ENCODE measurements at regions not wholly inside any gene's neighbourhood (a gene's known extent, or its start where the extent isn't known, plus 50 kb on each side); places are given as distances from the start of the nearest gene placed in this dataset.

DNA sequence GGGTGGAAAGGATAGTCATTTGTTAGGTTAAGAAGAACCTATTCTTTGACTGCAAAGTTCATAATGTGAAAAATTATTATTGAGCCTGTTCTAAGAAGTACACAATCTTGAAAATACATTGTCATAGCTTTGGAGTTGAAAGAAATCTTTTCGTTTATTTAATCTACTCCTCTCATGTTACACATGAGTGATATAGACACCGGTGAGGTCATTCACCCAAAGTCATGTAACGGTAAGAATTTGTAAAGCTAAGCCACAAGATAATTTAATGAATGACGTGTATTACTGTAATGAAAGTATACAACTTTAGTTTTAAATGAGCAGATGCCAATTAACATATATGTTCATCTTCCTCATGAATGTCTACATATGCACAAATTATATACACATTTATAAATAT lies 284.1 kb upstream of the PDE4D start:
- DNase-seq = peak; percentile 39

DNA sequence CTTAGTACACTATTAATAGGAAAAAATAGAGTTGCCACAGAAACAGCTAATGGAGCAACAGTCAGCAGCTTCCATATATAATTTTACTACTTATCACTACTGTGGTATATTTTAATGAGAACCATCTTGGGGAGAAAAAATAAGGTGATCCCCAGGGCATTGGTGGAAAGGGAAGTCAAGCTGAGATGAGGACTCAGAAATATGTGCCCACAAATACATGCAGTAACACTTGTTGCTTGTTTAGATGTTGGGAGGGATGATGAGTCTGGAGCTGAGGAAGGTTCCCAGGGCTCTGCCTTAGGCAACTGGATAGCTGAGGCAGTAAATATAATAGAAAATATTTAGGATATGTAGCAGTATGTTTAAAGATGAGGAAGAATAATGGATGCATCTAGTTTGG lies 280.1 kb upstream of the PDE4D start:
- DNase-seq = no peak

DNA sequence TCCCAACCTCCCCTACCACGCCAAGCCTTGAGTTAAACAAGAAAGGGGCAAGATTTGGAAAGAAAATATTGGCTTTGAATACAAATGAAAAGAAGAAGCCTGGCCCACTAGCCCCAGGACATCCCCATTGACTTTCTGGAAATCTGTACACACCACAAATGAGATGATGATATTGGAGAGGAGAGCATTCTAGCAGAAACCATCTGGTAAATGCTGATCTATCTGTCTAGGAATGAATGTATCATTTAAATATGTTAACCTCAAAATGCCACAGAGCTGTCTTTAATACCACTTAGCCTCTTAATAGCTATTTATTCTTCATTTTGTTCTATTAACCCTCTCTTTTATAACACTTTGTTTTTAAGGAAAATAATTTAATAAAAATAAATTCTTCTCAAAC lies 270.2 kb upstream of the PDE4D start:
- DNase-seq = peak; percentile 83

DNA sequence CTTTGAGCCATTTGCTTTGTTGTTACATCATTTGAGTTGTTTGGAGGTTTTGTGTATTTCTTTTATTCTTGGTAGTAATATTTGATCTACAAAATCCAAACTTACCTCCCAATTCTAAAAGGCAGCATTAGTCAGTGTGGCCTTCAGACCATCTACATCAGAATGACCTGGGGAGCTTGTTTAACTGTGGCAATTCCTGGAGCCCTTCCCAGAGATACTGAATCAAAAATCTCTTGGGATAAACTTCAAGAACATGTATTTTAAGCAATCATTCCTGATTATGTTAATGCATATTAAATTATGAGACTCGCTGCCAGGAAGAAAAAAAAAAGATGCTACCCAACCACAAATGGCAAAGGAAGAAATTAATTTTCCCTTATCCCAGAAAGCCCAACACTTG lies 268.9 kb upstream of the PDE4D start:
- DNase-seq = peak; percentile 30

DNA sequence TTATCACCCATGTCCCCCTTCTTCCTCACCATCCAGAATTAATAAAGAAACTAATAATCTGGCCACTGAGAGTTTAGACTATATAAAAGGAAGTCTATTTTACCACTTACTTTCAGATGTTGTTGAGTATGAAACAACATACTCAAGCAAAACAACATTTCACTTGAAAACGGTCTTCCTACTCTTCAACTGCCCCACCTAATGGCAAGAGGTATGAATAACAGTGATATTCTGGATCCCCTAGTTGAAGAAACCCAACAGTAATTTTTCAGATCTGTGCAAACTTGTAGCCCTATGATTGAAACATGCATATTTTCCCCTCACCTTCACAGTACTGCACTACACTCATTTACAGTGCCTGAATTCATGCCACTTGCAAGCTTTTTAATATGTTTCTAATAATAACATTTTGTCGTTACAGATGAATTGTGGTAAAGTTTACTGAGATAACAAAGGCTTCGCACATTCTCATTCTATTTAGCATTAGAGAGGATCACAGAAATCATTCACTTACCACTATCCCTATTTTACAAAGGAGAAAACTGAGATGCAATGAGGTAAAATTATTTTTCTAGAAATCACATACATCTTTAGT lies 267.9 kb upstream of the PDE4D start:
- peak; percentile 35 for DNase-seq

DNA sequence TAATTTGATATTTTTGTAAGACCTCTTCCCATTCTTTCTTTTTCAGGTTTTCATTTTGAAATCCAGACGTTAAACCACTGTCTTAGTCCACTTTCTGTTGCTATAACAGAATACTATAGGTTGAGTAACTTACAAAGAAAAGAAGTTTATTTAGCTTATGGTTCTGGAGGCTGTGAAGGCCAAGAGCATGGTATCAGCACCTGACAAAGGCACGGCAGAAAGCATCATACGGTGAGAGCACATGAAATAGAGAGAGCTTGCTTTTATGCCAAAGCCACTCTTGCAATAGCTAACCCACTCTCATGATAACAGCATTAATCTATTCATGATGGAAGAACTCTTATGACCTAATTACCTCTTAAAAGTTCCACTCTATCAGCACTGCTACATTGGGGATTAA lies 255.6 kb upstream of the PDE4D start:
- no peak for DNase-seq

DNA sequence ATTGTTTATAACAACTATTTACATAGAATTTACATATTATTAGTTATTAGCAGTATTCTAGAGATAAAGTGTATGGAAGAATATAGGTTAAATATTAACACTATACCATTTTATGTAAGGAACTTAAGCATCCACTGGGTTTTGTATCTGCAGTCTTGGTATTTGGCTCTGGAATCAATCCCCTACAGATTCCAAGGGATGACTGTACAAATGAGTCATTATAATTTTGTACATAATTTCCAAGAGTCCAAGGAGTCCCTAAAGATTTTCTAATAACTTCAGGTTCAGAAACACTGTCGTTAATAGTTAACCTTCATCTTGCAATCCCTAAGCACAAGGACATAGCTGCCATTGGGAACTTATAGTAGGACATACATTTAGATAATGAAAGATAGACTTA lies 254.8 kb upstream of the PDE4D start:
- DNase-seq = peak; percentile 73

DNA sequence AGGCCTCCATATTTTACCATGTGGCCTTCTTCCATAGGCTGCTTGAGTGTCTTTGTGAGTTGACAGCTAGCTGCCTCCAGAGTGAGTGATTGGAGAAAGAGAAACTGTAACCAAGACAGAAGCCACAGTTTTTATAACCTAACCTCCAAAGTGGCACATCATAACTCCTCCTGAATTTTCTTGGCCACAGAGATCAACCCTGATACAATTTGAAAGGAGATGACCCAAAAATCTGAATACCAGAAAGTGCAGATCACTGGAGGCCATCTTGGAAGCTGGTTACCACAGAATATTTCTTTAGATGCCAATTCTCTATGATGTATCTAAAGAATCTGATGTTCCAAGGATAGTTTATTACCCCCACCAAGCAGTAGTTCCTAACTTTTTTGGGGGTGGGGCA lies 254.3 kb upstream of the PDE4D start:
- DNase-seq = peak; percentile 48

DNA sequence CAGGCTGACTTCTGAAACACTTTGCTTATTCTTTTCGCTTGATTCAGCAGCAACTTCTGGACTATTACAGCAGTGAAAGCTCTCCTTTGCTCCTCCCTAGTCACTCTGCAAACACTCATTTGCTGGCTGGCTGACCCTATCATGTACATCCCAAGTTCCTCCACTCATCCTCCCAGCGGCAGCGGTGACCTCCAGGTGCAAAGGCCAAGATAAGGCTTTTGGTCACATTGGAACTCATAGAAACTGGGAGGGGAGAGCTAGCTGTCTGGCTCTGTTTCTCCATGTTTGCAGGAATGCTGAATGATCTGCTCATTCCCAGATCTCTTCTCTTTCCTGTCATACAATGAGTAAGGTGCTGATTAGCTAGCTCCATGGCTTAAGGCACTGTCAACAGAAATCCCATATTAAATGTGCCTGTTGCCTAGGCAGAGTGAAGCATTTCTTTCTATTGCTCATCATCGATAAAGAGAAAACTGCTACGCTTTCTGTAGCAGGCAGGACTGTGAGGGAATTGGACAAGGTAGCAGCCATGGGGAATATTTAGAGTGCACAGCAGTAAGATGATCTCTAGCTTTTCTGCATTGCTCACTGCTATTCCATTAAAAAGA lies 250.5 kb upstream of the PDE4D start:
- DNase-seq = no peak

DNA sequence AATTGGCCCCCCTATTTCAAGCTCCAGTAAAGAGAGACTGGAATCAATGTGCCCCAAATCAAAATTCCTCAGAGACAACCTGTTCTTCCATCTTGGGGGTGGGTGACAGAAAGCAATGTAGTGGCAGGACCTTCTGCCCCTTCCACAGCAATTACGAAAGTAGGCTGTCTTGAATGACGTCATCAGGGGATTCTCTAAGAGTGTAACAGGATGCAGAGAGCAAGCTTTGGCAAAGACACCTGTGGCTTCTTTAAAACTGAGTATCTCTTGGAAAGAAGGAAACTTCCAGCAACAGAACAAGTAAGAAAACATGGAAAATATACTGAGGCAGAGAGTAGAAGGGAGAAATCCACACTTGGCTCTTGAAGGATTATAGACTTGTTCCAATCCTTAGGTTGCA lies 247.6 kb upstream of the PDE4D start:
- DNase-seq = no peak

DNA sequence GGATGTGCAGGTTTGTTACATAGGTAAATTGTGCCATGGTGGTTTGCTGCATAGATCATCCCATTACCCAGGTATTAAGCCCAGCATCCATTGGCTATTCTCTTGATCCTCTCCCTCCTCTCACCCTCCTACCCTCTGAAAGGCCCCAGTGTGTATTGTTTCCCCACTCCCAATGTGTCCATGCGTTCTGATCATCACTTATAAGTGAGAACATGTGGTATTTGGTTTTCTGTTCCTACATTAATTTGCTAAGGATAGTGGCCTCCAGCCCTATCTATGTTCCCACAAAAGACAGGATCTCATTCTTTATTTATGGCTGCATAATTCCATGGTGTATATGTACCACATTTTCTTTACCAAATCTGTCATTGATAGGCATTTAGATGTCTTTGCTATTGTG lies 243.3 kb upstream of the PDE4D start:
- DNase-seq = no peak

DNA sequence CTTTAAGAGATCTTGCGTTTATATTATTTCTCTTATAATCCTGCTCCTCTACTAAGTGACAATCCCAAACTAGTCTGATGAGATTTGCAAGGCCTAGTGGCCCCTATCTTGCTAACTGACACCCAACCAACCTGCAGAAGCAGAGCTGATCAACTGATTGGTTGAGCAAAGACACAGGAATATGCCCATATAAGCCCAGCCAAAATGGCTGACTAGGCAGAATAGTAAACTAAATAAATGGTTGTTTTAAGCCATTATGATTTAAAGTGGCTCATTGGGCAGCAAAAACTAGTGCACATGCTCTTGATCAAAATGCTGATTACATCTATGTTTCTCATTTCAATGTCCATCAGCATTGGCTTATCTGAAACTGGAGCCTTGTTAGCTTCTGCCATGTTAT lies 238.0 kb upstream of the PDE4D start:
- no peak for DNase-seq

DNA sequence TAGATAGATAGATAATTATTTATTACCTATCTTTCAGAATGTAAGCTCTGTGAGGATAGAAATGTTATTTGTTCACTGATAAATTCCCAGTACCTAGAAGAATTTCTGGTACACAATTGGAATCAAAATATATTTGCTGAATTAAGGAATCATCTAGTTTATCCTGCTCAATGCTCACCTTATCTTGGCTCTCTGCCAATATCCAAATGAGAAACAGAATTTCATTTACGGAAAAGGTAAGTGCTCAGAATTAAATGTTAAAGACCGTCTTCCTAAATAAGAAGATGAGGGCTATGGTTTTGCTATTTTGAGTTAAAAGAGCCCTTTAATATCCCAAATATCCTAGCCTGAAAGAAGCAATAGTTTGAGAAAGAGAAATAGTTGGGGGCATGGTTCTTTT lies 232.1 kb upstream of the PDE4D start:
- DNase-seq = no peak

DNA sequence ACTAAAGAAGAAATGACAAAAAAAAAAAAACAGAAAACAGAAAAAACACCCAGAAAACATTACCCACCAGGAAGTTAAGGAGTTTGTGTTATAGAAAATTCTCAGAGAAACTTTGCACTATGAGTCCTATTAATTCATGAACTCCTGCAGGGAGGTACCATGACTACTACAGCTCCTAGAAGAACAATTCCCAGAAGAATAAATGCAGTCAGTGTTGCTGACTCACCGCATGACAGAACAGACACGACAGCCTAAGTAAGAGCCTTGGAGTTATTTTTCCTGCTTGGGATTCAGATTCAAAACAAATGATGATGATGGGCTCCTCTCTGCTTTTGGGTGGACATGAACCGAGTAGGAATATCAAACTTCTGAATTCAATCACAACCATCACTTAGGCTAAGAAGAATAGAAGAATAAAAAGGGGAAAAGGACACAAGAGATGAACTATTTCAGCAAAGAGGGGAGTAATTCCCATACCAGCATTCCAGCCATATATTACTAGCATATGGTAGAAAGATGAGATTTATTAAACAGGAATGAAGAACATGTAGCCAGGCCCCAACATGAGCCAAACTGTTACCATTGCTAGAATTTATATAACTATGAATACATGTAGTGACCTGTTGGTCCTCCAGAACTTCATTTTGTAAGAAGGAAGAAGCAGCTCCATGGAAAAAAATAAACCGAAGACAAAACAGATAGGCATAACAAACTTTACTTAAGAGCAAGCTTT lies 209.6 kb upstream of the PDE4D start:
- DNase-seq = peak; percentile 88

DNA sequence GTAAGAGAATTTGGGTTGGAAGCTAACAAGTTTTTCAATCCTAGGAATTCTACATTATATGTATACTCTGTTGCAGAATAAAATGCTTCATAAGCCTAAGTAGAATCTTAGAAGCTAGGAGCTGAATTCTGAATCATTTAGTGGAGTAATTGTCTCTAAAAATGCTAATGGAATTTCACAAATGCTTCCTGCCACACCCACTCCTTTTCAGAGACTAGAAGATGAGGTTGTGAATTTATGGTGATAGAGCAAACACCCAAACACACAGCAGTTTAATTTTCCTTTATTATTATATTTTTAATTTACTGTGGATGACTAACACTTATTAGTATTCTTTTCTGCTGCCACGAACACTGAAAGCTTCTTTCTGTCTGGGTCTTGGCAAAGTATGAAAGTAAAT lies 208.0 kb upstream of the PDE4D start:
- peak; percentile 52 for DNase-seq

DNA sequence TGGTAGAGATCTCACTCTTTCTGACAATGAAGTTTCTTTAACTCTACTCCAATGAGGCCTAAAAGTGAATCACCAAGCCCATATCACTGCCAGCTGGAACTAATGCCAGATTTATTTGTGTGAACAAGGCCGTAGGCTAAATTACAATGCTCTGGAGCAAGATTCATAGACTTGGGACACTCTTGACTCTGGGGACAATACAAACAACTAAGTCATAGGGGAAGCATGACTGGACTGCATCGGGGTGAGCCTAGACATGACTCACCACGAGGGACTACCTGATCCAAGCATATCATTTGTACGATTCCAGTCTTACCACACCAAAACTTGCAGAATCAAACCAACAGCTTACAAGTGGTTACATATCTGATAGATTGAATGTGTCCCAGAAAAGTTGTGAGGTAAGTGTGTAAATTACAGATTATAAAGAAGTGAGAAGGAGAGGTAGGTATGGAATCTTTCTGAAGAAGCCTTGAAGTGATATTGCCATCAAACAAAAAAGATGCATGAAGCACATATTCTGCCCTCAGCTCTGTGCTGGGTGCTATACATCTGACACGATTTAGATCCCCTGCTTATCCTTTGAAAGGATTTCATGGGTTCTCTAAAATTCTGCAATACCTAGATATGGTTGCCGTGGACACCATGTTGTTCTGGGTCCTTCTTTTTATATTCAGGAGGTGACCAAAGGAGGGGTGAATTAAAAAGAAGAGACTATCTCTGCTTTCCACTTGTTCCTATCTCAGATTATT lies 199.3 kb upstream of the PDE4D start:
- DNase-seq = peak; percentile 61

DNA sequence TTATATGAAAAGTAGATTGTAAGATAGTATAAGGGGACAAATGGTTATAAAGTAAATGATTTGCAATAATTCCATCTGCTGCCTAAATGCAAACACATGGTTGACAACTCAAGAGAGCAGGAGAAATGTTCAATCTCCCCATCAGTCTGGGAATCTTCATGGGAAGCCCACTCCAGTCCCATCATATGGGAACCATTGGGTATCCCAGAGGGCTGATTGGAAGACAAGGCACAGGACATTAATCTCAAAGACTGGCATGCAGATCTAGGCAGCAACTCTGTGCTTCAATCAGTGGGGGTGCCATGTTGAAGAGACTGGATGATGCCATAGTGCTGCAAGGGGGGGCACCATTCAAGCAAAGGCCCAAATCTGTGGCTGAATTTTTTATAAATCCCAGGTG lies 193.1 kb upstream of the PDE4D start:
- DNase-seq = no peak

DNA sequence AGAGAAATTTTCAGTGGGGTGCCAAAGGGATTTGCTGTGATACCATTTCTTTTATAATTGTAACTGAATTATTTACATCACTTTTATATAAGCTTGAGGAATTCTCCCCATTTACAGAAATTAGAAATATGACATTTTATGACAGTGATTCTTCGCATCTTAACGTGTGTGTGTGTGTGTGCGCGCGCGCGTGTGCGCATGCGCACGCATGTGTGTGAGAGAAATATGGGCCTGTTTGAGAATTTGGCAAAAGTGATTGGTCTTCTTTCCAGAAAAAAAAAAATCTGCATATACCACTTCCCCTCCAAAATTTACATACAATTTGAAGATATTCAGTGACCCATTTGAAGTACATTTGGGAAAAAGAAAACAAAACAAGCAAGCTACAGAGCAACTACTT lies 190.7 kb upstream of the PDE4D start:
- no peak for DNase-seq

DNA sequence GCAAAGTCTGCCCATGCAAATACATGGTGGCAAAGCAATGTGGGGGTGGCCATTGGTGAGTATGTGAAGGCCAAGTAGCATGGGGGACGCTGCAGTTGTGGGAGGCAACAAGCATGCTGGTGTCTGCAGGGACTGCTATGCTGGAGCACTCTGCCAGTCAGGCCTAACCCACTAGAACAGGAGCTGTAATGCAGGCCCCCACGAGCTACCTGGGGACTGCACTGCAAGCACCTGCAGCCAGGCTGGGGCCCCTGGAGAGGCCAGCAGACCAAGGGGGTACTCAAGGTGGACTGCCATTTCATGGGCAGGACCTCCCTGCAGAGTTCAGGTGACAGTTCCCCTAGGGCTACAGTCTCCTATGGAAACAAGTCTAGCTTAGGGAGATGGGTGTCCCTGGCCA lies 183.8 kb upstream of the PDE4D start:
- no peak for DNase-seq

DNA sequence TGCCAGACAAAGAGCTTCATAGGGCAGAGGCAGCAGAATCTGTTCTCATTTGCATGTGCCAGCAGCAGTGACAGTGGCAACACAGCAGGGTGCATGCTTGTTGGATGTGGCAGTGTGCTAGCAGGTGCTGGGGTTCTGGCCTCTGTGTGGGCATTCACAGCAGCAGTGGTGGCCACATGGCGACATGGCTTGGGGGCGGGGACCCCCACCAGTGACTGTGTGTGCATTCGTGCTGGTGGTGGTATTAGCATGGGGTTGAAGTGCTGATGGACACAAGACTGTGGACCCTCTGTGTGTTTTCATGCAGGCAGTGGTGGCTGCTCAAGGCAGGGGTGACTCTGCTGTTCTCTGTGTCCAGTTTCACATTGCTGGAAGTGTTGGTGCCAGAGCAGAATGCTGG lies 183.2 kb upstream of the PDE4D start:
- no peak for DNase-seq

DNA sequence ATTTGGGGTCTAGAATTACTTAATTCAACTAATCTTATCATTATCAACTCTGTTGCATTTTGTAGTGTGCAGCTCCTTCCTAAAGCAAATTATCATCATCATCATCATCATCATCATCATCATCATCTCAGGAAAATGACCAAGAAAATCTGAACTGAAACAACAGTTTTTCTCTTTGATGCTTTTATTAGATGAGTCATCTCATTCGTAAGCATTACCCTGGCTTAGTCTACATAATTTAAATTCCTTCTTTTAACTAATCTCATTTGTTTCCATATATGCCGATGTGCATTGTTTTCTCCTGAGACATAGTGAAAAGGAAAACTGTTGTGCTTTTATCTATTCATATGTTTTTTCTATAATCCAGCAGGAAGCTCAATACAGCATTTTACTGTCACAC lies 173.0 kb upstream of the PDE4D start:
- peak; percentile 82 for DNase-seq

DNA sequence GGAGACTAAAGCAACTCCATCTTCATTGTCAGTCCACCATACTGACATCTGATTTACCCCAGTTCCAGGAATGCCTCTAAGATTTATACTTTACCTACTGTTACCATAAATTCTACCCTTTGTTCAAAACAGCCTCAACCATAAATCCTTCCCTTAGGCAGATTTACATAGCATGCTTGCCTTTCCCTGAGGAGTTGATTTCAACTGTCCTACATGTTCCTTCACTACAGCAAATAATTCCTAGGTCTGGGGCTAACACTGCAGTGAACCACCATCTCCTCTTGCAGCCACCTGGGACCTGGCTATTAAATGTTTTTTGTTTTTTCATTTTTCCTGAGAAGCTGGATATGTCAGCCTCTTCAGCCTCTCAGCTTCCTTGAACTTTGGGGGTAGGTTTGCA lies 166.9 kb upstream of the PDE4D start:
- no peak for DNase-seq

DNA sequence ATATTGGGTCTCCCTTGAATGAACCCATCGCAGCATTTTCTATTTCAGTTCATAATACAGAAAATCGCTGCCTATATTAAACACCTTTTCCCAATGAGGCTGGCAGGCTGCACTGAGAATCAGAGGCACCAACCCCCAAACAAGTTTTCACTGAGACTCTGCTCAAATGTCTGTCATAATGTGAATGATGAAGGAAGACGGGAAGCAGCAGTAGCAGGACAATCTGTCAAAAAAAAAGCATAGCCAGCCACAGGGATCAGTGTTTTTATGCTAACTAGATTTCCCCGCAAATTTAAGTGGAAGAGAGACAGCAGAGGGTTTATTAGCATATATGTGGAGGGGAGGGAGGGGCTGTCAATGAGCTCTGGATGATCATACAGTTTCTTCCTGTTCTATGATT lies 162.7 kb upstream of the PDE4D start:
- no peak for DNase-seq

DNA sequence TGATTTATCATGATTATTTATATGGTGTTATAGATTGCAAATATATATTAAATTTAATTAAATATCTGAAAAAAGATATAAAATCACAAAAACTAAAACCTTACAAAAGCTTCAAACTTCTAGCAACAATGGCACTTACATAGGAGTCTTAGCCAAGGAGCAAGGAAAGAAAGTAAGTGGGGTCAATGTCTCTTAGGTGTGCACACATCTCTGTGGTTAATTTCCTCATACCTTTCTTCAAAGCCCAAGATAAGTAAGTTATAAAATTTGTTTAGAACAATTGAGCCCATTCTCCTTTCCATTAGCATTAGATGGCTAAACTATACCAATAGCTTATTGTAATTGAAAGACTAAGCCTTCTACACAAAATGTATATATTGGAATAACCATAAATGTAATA lies 161.6 kb upstream of the PDE4D start:
- no peak for DNase-seq

All from fibroblast of skin of abdomen (primary cell).